NCI-H510A treated with DMSO at 0.1 percent for 48 hours (cell line): ENCODE measurements at regions not wholly inside any gene's neighbourhood (a gene's known extent, or its start where the extent isn't known, plus 50 kb on each side); places are given as distances from the start of the nearest gene placed in this dataset.
"Not testable (repeated sequence)": the region's sequence is repeated elsewhere in the genome, so short reads cannot be mapped to it uniquely, and the experiment has no call there.

Experiments
- DNase-seq: peaks from one replicate; lab custom pipeline; 2025; lab: John Stamatoyannopoulos, UW

DNA sequence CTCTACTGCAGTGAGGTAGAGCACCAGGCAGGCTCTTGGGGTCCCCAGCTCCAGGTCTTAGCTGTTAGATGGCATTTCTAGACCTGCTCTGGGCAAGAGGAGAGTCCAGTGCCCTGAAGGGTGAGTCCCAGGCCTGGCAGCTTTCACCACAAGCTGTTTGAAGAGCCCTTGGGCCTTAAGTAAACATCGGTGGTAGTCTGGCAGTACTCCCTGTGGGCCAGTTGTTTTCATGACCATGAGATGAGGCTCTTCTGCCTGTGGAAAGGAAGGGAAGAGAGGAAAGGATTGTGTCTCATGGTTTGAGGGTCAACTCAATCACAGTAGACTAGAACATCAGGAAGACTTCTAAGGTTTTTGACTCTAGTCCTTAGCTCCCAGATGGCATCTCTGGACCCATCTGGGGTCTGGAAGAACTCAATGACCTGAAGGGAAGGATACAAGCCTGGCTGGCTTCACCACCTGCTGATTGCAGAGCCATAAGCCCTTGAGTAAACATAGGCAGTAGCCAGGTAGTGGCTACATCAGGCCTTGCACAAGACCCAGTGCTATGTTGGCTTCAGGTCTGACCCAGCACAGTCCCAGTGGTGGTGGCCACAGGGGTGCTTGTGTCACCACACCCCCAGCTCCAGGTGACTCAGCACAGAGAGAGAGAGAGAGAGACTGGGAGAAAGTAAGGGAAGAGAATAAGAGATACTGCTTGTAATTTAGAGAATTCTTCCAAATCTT is 114.3 kb upstream of the PCSK5 start:
- peak; percentile 83 for DNase-seq

DNA sequence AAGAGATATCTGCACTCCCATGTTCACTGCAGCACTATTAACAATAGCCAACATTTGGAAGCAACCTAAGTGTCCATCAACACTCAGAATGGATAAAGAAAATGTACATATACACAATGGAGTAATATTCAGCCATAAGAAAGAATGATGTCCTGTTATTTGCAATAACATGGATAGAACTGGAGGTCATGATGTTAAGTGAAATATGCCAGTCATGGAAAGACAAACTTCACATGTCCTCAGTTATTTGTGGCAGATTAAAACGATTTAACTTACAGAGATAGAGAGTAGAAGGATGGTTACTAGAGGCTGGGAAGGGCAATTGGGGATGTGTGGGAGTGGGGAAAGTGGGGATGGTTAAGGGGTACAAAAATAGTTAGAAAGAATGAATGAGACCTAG is 110.3 kb upstream of the PCSK5 start:
- DNase-seq: no peak

DNA sequence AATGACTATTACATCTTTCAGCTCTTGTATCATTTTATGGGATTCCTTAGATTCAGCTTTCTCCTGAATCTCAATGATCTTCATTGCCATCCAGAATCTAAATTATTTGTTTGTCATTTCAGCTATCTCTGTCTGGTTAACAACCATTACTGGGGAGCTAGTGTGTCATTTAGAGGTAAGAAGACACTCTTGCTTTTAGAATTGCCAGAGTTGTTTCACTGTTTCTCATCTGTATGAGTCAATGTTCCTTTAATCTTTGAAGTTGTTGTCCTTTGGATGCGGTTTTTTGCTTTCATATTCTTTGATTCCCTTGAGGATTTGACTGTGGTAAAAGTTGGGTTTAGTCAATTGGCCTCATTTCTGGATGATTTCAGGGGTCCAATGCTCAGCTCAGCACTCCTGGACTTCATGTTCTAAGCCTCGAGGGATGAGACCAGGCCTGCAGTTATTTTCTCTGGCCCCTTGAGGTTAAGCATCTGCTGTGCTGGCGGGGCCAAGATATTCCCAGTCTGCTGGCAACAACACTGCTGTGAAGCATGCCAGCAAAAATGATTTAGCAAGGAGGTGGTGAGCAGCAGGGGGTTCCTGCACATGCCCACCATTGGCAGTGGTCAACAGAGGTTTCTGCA is 102.4 kb upstream of the PCSK5 start:
- no peak for DNase-seq

DNA sequence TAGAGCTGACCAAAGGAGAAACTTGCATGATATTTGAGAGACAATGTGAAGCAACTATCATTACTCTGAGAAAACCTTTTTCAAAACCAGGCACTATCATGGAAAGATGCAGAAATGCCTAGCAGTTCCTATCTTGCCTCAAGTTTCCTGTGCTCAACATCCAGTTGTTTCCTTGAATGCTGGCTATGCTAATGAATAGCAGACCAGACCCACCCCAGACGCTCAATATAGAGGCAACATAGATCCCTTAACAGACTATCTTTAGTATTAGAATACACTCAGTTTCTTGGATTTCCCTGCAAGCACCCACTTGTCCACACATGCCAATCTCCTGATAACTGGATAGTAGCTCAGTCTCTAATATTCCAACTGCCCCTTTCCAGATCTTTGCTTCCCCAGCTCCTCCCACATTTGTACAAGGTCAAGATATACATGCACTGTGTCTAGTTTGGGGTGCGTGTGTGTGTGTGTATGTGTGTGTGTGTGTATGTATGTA is 93.3 kb upstream of the PCSK5 start:
- no peak for DNase-seq

DNA sequence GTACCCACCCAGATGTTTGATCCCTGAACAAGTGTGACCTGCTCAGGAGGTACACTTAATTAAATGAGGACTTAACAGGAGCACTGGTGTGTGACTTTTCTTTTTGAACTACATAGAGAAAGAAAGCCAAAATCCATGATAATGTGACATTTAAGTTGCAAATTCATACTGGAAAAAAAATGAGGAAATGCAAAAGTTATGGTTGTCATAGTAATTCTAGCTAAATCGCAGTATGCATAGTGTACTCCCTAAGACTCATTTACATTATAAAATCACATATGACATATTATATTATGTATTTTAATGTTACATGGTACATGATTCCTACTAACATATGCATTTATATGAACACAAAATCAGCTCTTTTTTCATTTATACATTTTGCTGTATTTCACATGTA is 92.0 kb upstream of the PCSK5 start:
- DNase-seq: no peak

DNA sequence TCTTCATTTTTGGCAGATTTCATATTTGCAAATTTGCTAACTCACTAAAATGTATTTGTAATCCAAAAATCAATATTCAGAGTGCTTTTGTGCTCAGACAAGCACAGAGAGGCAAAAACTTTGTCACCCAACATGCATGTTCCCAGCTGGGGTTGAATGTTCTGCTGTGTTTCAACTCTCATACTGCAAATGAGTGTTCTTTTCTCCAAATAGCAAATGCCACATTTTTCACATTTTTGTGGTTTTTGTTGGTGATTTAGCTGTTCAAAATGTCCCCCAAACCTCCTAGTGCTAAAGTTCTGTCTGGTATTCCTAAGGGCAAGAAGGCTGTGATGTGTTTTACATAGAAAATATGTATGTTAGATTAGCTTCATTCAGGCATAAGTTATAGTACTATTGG is 87.3 kb upstream of the PCSK5 start:
- no peak for DNase-seq

DNA sequence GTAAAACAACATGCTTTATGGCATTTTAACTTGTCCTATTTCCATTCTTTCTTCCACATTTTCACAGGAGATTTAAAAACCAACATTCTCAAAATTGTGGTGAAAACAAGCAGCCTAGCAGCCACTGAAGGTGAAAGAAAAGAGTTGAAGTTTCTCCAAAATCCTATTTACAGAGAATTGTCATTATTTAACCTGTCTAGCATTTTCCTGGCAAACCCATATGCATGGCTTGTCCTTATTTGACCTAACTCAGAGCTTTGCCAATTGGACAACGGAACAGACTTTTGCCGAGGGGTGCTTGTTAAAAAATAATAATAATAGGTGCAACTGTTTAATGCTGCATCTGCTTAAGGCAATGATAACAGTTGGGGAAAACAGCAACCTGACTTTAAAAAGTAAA is 80.4 kb upstream of the PCSK5 start:
- no peak for DNase-seq

DNA sequence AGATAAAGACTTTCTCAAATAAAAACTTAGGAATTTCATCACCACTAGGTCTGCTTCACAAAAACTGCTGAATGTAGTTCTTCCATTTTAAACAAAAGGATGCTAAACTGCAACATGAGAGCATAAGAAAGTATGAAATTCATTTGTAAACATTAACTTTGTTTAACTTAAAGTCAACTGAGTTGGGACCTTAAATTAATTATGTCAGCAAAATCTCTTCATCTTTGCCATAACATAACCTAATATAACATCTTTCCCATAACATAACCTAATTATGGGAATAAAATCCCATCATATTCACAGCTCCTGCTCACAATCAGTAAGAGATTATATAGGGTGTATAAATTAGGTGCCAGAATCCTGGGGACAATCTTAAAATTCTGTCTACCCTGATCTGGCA is 78.8 kb upstream of the PCSK5 start:
- DNase-seq: no peak

DNA sequence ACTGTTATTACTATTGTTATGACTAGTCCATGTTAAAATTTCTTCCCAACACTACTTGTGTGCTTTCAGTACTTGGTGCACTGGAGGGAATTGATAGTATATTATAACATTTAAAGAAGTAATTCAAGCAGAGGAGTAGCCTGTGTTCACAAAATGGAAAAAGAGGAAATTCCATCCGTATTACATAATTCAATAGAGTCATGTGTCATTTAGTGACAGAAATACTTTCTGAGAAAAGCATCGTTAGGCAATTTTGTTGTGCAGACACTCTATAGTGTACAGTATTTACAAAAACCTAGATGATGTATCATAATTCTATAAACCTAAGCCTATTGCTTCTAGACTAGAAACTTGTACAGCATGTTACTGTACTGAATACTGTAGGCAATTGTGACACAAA is 78.3 kb upstream of the PCSK5 start:
- DNase-seq: no peak

DNA sequence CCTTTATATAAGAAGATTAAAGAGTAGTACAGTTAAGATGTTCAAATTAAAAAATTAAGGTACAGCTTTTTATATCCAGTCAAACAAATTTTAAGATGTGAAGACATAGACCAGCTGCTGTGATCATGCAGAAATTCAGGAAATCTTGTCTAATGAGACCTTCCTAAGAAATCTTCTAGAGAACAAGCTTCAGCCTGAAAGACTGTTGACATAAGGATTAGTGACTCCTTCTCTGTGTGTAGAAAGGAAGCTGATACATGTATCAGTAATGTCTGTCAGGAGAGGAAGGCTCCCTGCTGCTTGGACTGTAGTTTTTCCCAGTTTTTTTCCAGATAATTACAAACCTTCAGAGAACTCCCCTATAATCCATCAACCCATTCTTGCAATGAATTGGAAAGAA is 75.8 kb upstream of the PCSK5 start:
- no peak for DNase-seq

DNA sequence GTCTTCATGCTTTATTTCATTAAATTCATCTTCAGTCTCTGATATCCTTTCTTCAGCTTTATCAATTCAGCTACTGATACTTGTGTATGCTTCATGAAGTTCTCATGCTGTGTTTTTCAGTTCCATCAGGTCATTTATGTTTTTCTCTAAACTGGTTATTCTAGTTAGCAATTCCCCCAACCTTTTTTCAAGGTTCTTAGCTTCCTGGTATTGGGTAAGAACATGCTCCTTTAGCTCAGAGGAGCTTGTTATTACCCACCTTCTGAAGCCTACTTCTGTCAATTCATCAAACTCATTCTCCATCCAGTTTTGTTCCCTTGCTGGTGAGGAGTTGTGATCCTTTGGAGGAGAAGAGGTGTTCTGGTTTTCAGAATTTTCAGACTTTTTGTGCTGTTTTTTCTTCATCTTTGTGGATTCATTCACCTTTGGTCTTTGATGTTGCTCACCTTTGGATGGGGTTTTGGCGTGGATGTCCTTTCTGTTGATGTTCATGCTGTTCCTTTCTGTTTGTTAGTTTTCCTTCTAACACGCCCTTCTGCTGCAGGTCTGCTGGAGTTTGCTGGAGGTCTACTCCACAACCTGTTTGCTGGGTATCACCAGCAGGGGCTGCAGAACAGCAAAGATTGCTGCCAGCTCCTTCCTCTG is 69.9 kb upstream of the PCSK5 start:
- not testable (repeated sequence) for DNase-seq

DNA sequence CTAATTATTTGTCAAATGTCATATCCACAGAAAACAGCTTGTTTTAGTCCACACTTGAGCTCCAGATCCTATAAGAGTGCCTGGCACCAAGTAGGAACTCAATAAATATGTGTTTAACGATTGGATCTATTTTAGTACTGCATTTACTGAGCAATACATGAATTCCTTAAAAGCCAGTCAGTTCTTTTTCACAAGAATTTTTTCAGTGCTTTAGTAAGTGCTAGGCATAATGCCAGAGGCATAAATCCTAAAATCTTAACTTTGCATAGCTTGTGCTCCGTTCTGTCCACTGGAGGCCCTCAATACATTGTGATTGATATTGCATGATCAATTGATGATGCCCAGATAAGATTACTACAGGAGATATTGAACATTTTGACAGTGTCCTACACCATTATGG is 67.3 kb upstream of the PCSK5 start:
- no peak for DNase-seq

DNA sequence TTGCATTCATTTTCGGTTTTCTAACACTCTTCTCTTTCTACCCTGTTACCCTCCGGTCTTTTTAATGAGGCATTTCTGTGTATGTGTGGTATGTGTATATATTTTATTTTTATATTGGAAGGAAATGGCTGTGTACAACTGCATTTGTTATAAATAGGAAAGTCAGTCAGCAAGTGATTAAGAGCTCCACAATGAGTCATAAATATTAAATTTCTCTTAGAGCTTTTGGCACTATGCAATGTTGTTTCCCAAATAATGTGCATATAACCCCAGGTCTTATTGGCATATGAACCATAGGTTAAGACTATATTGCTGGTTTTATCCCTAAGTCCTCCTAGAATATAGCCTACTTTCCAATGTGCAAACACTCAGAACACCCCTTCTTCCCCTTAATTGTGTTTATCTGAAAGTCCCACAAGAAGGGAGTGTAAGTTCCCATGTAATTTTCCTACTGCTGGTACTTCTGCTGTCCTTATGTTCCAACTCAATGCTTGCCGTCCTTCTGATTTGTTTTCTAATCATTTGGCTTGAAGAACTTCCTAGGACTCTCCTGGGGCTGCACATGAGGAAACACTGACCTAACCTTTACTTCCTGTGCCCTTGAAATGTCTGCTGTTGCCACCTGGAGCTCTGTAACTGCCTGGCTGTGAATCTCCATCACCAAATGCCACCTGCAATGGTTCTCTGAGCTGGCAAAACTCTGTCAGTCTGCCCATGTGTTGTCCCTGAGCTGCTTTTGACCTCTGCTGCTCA is 65.5 kb upstream of the PCSK5 start:
- DNase-seq: peak; percentile 12

DNA sequence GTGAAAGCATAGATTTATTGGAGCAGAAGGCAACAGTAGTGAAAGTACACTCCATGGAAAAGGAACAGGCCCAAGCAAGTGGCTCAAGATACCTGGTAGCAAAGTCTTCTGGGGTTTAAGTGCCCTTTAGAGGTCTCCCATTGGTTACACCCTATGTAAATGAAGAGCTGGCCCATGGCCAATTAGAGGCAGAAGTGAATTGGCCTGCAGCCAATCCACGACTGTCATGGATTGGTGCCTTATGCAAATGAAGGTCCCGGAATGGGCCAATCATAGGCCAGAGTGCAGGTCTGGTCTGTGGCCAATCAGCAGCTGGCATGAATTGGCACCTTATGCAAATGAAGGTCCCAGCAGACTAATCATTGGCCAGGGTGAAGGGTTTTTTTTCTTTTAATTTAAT is 64.2 kb upstream of the PCSK5 start:
- no peak for DNase-seq

DNA sequence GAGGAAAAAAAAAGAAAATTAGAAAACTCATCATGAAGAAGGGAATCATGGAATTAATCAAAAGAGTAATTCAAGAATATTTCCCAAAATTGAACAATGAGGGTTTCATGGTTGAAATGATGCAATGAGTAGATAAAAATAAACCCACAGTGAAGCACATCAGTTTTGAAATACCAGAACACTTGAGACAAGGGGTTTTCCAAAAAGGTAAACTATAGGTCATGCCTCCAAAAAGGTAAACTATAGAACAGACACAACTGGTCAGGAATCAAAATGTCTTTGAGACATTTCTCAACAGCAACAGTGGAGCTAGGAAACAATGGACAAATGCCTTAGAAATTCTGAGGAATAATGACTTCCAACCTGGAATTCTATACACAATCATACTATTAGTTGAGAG is 60.2 kb upstream of the PCSK5 start:
- no peak for DNase-seq

DNA sequence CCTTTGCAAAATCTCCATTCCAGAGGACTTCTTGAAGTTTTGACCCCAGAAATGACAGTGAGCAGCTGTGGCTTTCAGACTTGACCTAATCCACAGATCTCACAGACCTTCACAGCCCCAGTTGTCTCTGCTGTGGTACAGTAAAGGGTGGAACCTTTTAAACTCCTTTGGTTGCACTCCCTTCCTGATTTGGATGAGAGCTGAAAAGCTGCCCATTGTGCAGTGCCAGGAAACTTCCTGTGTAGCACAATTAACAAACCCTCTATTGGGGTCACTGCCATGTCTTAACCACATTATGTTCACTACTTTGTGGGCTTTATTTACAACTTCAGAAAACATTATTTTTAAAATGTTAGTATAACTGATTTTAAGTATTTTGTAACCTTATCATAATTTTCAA is 56.7 kb upstream of the PCSK5 start:
- DNase-seq: no peak

DNA sequence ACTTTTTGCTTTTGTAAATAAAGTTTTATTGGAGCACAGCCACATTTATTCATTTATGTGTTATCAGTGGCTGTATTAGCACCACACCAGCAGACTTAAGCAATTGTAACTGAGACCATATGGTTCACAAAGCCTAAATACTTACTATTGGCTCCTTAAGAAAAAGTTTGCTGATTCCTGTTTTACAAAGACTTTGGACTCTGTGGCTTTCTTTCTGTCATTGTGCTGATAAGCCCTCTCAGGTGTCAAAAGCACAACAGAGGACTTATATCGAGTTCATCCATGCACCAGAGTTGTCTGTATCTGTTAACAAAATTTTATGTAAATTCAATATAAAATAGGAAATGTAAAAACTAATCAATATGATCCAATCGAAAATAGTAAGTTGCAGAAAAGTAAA is 55.6 kb upstream of the PCSK5 start:
- DNase-seq: no peak
